Liver (tissue), 8 donors: ENCODE measurements at regions not wholly inside any gene's neighbourhood (a gene's known extent, or its start where the extent isn't known, plus 50 kb on each side); places are given as distances from the start of the nearest gene placed in this dataset.
"Not testable (repeated sequence)": the region's sequence is repeated elsewhere in the genome, so short reads cannot be mapped to it uniquely, and the experiment has no call there.

Experiments
- DNase-seq: peaks from one replicate; pipeline ENCODE4 v3.0.0-alpha.2; 2017; ENCODE audit warnings: low spot score
- H3K27ac ChIP-seq, 2 donors: one replicate each; pipeline ENCODE4 v1.7.0; 2013; ENCODE audit warnings: inconsistent platforms in 2 of 2, low read length in 2 of 2, control low read depth in 1 of 2, low read depth in 1 of 2, mild to moderate bottlenecking in 1 of 2
- H3K27me3 ChIP-seq, 4 donors: one replicate each; pipeline versions ENCODE4 v1.6.1 to v1.7.0; 2013; ENCODE audit warnings: low read length in 3 of 4, inconsistent platforms in 1 of 4, mild to moderate bottlenecking in 1 of 4, moderate library complexity in 1 of 4; ENCODE audit not compliant: control insufficient read depth in 4 of 4, insufficient read depth in 4 of 4
- H3K36me3 ChIP-seq, 4 donors: one replicate each; pipeline versions ENCODE4 v1.6.1 to v1.7.0; 2013; ENCODE audit warnings: low read length in 3 of 4, mild to moderate bottlenecking in 3 of 4, low read depth in 1 of 4, moderate library complexity in 1 of 4; ENCODE audit not compliant: control insufficient read depth in 4 of 4, insufficient read depth in 3 of 4
- H3K4me1 ChIP-seq, 4 donors: one replicate each; pipeline versions ENCODE4 v1.6.1 to v1.7.0; 2013; ENCODE audit warnings: low read length in 3 of 4, mild to moderate bottlenecking in 3 of 4, moderate library complexity in 1 of 4; ENCODE audit not compliant: control insufficient read depth in 4 of 4, insufficient read depth in 4 of 4
- H3K4me3 ChIP-seq, 3 donors: one replicate each; pipeline versions ENCODE4 v1.6.1 to v1.7.0; 2013; ENCODE audit warnings: low read length in 3 of 3, control low read depth in 1 of 3, low read depth in 1 of 3, mild to moderate bottlenecking in 1 of 3
- H3K9ac ChIP-seq, 2 donors: one replicate each; pipeline ENCODE4 v1.7.0; 2013; ENCODE audit warnings: low read length in 2 of 2, mild to moderate bottlenecking in 2 of 2, moderate library complexity in 2 of 2, control low read depth in 1 of 2, low read depth in 1 of 2
- H3K9me3 ChIP-seq, 4 donors: one replicate each; pipeline versions ENCODE4 v1.6.1 to v1.7.0; 2013; ENCODE audit warnings: low read length in 3 of 4; ENCODE audit not compliant: control insufficient read depth in 4 of 4
- FOXA2 ChIP-seq: IDR thresholded peaks from 2 replicates; pipeline ENCODE4 v1.6.1; 2016; ENCODE audit warnings: antibody characterized with exemption
- GABPA ChIP-seq, 2 donors: IDR thresholded peaks in 1 of 2; conservative IDR thresholded peaks in 1 of 2; 2 replicates each; pipeline ENCODE4 v1.6.1; 2016; ENCODE audit warnings: antibody characterized with exemption in 2 of 2, mild to moderate bottlenecking in 1 of 2, moderate library complexity in 1 of 2
- HNF4A ChIP-seq, 2 donors: conservative IDR thresholded peaks; 2 replicates each; pipeline ENCODE4 v1.6.1; 2016; ENCODE audit warnings: antibody characterized with exemption in 2 of 2, mild to moderate bottlenecking in 2 of 2
- JUND ChIP-seq, 2 donors: IDR thresholded peaks; 2 replicates each; pipeline ENCODE4 v1.6.1; 2016; ENCODE audit warnings: antibody characterized with exemption in 2 of 2
- RAD21 ChIP-seq, 2 donors: IDR thresholded peaks; 2 replicates each; pipeline ENCODE4 v1.6.1; 2016; ENCODE audit warnings: antibody characterized with exemption in 2 of 2, mild to moderate bottlenecking in 2 of 2
- RXRA ChIP-seq, 2 donors: IDR thresholded peaks; 2 replicates each; pipeline ENCODE4 v1.6.1; 2017 to 2018; ENCODE audit warnings: antibody characterized with exemption in 2 of 2, mild to moderate bottlenecking in 1 of 2
- SP1 ChIP-seq: IDR thresholded peaks from 2 replicates; pipeline ENCODE4 v1.6.1; 2018; ENCODE audit warnings: antibody characterized with exemption, mild to moderate bottlenecking
- TAF1 ChIP-seq: conservative IDR thresholded peaks from 2 replicates; pipeline ENCODE4 v1.6.1; 2016; ENCODE audit warnings: antibody characterized with exemption, mild to moderate bottlenecking
- WGBS: extraction: QIAGEN DNeasy Blood & Tissue Kit; methylation state at CpG from one replicate; pipeline ENCODE4 v1.1.7; 2013; 5-methylcytosine and 5-hydroxymethylcytosine counted together
- TF ChIP-seq, protein P1 (sequence below): IDR thresholded peaks from 2 replicates; pipeline ENCODE4 v1.6.1; 2016; ENCODE audit warnings: antibody characterized with exemption
- TF ChIP-seq, protein P2 (sequence below): fragments of 150-350 bp; IDR thresholded peaks from 2 replicates; pipeline ENCODE4 v1.5.1; 2017; ENCODE audit warnings: improper control_type of control experiment, low read depth, low read length; ENCODE audit not compliant: missing input control
- TF ChIP-seq, protein P3 (sequence below): IDR thresholded peaks from 2 replicates; pipeline ENCODE4 v1.6.1; 2016; ENCODE audit warnings: antibody characterized with exemption
- TF ChIP-seq, protein P4 (sequence below): IDR thresholded peaks from 2 replicates; pipeline ENCODE4 v1.6.1; 2016; ENCODE audit warnings: antibody characterized with exemption
- donor health status: healthy.
- donor health status: healthy.
- donor health status: healthy.
- donor health status: healthy.
- donor health status: healthy.

DNA sequence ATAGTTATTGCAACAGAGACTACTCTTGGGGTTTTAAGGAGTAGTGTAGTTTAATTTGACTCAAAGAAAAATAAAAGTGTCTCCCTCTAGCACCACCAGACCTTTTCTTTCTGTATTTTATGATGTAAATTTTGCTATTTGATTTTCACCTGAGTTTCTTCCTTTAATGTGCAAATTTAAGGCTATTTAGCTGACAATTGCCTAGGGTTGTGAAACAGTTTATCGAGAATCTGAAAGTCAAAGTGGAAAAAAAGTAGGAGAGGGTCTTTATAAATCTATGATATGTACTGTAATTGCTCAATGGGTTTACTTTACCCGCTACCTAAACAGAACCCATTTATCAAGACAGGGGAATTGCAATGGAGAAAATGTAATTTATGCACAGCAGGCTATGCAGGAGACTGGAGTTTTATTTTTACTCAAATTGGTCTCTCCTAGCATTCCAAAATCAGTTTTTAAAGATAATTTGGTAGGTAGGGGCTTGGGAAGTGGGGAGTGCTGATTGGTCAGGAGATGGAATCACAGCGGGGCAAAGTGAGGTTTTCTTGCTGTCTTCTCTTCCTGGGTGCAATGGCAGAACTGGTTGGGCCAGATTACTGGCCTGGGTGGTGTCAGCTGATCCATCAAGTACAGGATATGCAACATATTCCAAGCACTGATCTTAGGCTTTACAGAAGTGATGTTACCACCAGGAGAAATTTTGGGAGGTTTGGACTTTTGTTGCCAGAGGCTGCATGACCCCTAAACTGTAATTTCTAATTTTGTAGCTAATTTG is 228.6 kb upstream of the TACR3 start:
- no peak overlapping the region for H3K4me3 ChIP-seq
- TF ChIP-seq, protein P1, sequence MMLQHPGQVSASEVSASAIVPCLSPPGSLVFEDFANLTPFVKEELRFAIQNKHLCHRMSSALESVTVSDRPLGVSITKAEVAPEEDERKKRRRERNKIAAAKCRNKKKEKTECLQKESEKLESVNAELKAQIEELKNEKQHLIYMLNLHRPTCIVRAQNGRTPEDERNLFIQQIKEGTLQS, result no peak
- TF ChIP-seq, protein P2, sequence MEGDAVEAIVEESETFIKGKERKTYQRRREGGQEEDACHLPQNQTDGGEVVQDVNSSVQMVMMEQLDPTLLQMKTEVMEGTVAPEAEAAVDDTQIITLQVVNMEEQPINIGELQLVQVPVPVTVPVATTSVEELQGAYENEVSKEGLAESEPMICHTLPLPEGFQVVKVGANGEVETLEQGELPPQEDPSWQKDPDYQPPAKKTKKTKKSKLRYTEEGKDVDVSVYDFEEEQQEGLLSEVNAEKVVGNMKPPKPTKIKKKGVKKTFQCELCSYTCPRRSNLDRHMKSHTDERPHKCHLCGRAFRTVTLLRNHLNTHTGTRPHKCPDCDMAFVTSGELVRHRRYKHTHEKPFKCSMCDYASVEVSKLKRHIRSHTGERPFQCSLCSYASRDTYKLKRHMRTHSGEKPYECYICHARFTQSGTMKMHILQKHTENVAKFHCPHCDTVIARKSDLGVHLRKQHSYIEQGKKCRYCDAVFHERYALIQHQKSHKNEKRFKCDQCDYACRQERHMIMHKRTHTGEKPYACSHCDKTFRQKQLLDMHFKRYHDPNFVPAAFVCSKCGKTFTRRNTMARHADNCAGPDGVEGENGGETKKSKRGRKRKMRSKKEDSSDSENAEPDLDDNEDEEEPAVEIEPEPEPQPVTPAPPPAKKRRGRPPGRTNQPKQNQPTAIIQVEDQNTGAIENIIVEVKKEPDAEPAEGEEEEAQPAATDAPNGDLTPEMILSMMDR, result no peak
- TF ChIP-seq, protein P3, sequence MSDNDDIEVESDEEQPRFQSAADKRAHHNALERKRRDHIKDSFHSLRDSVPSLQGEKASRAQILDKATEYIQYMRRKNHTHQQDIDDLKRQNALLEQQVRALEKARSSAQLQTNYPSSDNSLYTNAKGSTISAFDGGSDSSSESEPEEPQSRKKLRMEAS, result no peak
- TF ChIP-seq, protein P4, sequence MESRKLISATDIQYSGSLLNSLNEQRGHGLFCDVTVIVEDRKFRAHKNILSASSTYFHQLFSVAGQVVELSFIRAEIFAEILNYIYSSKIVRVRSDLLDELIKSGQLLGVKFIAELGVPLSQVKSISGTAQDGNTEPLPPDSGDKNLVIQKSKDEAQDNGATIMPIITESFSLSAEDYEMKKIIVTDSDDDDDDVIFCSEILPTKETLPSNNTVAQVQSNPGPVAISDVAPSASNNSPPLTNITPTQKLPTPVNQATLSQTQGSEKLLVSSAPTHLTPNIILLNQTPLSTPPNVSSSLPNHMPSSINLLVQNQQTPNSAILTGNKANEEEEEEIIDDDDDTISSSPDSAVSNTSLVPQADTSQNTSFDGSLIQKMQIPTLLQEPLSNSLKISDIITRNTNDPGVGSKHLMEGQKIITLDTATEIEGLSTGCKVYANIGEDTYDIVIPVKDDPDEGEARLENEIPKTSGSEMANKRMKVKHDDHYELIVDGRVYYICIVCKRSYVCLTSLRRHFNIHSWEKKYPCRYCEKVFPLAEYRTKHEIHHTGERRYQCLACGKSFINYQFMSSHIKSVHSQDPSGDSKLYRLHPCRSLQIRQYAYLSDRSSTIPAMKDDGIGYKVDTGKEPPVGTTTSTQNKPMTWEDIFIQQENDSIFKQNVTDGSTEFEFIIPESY, result no peak
- TF ChIP-seq JUND (IDR thresholded peaks at IDR 0.05) (no peak), GABPA (IDR thresholded peaks at IDR 0.05 in 1 of 2, conservative IDR thresholded peaks at IDR 0.05 in 1 of 2) (no peak), RAD21 (IDR thresholded peaks at IDR 0.05) (no peak), FOXA2 (no peak), RXRA (IDR thresholded peaks at IDR 0.05) (no peak), SP1 (no peak), TAF1 (no peak), HNF4A (conservative IDR thresholded peaks at IDR 0.05) (no peak)
- DNase-seq, result no peak
- no peak overlapping the region for H3K27ac ChIP-seq
- H3K9me3 ChIP-seq, result no peaks in the 10 kb centered on the region
- 42% methylated on average over 3 of the region's 3 CpGs for WGBS
- no peaks in the 10 kb centered on the region for H3K27me3 ChIP-seq
- H3K4me1 ChIP-seq, result no peaks in the 10 kb centered on the region
- no peaks in the 10 kb centered on the region for H3K36me3 ChIP-seq
- no peak overlapping the region for H3K9ac ChIP-seq

DNA sequence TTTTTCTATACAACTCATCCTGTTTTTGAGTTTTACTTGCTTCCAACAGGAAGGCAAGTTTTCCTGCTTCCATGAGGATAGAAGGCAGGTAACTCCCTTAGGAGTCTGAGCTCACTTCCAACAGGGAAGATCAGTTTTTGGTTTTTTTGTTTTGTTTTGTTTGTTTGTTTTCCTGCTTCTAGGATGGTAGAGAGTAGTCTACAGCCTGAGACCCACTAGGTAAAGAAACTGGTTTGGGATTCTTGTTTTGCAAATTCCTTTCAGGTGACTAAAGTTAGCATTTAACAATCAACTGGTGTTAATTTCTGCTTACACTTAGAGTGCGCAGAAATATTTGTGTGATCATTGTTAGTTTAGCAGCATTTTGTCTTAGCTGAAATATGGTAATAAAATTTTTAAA is 227.8 kb upstream of the TACR3 start:
- no peak for DNase-seq
- Histone ChIP-seq H3K4me1 (no peaks in the 10 kb centered on the region), H3K4me3 (no peak overlapping the region), H3K9me3 (no peaks in the 10 kb centered on the region), H3K9ac (no peak overlapping the region), H3K36me3 (no peaks in the 10 kb centered on the region), H3K27me3 (no peaks in the 10 kb centered on the region), H3K27ac (no peak overlapping the region)
- TF ChIP-seq GABPA (IDR thresholded peaks at IDR 0.05 in 1 of 2, conservative IDR thresholded peaks at IDR 0.05 in 1 of 2) (no peak), JUND (IDR thresholded peaks at IDR 0.05) (no peak)
- TF ChIP-seq, protein P3, result no peak
- WGBS, result 70% methylated on average over 1 of the region's 1 CpG

DNA sequence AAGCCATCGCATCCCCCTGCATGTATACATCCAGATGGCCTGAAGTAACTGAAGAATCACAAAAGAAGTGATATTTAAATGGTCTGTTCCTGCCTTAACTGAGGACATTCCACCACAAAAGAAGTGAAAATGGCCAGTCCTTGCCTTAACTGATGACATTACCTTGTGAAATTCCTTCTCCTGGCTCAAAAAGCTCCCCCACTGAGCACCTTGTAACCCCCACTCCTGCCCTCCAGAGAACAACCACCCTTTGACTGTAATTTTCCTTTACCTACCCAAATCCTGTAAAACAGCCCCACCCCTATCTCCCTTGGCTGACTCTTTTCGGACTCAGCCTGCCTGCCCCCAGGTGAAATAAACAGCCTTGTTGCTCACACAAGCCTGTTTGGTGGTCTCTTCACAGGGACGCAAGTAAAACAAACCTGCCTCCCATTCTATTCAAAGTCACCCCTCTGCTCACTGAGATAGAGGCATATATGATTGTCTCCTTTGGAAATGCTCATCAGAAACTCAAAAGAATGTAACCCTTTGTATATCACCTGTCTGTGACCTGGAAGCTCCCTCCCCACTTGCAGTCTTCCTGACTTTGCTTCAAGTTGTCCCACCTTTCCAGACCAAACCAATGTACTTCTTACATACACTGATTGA is 227.0 kb upstream of the TACR3 start:
- not testable (repeated sequence) for H3K9ac ChIP-seq, DNase-seq, H3K27me3 ChIP-seq, H3K27ac ChIP-seq, H3K9me3 ChIP-seq, H3K36me3 ChIP-seq, H3K4me1 ChIP-seq, H3K4me3 ChIP-seq
- 54% methylated on average over 3 of the region's 3 CpGs for WGBS
